HG03442 (cell line): ENCODE measurements at regions not wholly inside any gene's neighbourhood (a gene's known extent, or its start where the extent isn't known, plus 50 kb on each side); places are given as distances from the start of the nearest gene placed in this dataset.

Experiments
- ATAC-seq: cut with Tn5 transposase; IDR thresholded peaks from one replicate; pipeline ENCODE4 v1.9.1; 2021; ENCODE audit warnings: mild to moderate bottlenecking, moderate library complexity; ENCODE audit not compliant: unreplicated experiment

DNA sequence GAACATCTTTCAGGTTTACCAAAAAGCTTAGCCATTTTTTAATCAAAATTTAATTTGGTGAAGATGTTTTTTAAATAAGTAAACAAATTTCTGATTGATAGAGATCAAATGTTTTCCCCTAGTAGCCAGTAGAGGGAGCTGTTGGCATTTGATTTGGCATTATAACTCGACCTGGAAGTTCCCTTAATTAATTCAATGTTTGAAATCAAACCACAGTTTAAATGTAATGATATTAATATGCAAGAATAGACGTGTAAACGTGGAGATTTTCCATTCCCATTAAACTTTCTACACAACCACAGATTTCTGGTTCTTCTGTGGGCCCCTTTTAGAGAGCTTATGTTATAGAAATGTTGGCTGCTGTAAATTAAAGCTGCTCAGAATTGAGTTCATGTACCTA lies 148.1 kb upstream of the MPDZ start:
- no peak for ATAC-seq

- ATAC-seq: no peak
These were observed 147.1 kb upstream of the MPDZ start for GRCh38 chr9:13426606-13427005.

DNA sequence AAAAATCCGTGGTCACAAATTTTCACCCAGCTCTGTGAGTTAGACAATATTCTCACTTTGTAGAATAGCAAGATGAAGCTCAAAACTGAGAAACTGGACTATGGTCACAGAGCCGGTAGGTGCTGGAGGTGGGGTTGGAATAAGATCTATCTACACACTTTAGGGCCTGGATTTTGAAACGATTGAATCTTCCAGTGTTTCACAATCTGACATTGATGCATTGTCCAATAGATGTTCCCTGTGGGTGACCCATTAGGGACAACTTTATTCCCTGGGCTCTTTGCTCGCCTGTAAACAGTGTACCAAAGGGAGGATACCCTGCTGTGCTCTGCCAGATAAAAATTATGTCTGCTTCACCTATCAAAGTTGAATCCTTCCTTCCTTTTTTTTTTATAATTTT lies 145.4 kb upstream of the MPDZ start:
- ATAC-seq: no peak

- no peak for ATAC-seq
These were observed 144.7 kb upstream of the MPDZ start for GRCh38 chr9:13424204-13424603.

- ATAC-seq: no peak
These were observed 134.9 kb upstream of the MPDZ start for GRCh38 chr9:13414349-13414748.

GRCh38 chr9:13412331-13412730 lies 132.8 kb upstream of the MPDZ start:
- ATAC-seq: no peak

DNA sequence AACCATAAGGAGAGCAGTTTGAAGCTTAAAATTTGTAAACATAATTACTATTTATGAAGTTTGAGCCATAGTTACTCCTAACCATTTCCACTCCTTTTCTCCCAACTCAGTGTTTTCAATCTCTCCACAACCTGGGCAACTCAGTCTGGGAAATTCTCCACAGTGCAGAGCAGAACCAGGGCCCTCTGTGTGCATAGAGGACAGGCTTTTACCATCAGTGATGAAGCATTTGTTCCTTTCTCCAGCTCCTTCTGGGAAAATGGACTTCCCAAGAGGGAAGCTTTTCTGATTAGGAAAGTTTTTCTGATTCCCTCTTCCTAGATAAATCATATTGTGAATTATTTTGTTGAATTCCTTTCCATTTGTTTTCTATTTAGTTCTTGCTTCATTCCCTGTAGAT lies 132.3 kb upstream of the MPDZ start:
- ATAC-seq: no peak

GRCh38 chr9:13410566-13411031 lies 131.1 kb upstream of the MPDZ start:
- ATAC-seq: no peak

GRCh38 chr9:13397661-13398060 lies 118.2 kb upstream of the MPDZ start:
- ATAC-seq: no peak

DNA sequence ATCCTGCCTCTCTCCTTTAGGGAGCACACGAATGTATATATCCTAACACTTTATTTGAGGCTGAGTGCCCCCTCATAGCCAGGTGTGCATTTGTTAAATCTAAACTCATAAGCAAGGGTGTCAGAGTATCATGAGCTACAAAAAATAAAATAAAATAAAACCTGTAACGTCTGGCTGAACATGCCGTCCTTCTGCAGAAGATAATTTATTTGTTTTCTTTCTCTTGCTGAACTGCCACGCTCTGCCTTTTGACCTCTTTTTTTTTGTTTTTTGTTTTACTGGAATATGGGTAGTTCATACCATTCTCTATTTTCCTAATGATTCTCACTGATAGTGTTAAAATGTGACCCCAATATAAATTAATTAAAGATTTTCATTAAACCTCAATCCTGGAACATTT lies 117.7 kb upstream of the MPDZ start:
- ATAC-seq: no peak

DNA sequence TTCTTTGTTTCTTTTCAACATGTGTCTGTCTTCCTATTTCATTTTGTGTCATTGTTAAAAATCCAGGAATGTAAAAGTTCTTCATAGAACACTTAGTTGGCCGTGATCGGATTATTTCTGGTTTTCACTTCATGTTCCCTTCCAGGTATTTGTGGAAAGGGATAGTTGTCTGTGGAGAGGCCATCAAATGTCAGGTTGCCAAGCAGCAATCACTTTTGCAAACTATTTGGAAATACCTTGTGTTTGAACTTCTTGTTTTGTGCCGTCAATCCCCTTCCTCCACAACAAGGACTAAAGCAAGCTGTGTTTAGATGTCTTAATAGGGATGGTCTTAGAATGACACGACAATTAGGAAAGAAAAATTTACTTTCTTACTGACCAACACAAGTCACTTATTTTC lies 116.9 kb upstream of the MPDZ start:
- no peak for ATAC-seq

GRCh38 chr9:13395156-13395555 lies 115.7 kb upstream of the MPDZ start:
- no peak for ATAC-seq

- ATAC-seq: no peak
These were observed 108.7 kb upstream of the MPDZ start for GRCh38 chr9:13388157-13388556.

GRCh38 chr9:13387734-13388067 lies 108.2 kb upstream of the MPDZ start:
- ATAC-seq: no peak

DNA sequence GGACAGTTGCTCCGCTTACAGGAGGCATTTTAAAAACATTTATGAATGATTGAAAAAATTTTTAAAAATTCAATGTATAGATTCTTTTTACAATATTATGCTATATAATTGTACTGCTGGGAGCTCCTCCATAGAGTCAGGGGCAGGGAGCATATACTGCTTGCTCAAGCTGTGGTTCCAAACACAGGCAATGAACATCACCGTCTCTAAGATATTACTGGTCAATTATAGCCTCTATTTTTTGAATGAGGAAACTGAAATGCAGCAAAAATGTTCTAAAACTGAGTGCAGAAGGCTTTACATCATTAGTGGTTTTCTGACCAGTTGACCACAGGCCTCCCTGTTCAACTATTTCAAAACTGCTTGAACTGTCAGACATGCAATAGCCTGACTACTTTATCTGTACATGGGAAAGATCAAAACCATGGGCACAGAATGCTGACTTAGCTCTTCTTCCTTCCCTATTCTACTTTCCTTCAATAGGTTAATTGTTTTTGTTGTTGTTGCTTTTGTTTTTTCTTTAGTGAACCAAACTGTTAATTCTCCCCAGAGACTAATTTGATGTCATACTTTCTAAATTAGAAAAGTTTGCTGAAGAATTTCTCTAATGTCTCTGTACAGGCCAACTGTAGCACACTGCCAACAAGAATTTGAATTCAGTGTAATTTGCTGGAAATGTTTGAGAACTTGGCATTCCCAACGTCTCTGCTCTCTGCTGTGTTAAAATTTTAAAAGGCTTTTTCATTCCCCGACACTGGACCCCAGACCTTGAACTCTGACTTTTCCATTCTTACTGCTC lies 107.6 kb upstream of the MPDZ start:
- ATAC-seq: no peak

DNA sequence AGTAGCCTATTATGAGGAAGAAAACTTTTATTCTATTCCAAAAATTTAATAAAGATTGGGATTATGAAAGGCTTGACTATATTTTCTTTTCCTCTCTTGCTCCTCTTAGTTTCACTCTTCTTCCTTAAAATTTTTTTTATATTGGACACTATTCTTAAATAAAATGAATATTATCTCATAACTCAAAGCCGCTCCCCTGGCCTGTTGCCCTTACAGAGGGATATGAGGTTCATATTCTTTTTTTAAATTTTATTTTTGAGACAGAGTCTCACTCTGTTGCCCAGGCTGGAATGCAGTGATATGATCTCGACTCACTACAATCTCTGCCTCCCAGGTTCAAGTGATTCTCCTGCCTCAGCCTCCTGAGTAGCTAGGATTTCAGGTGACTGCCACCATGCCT lies 106.8 kb upstream of the MPDZ start:
- ATAC-seq: no peak

DNA sequence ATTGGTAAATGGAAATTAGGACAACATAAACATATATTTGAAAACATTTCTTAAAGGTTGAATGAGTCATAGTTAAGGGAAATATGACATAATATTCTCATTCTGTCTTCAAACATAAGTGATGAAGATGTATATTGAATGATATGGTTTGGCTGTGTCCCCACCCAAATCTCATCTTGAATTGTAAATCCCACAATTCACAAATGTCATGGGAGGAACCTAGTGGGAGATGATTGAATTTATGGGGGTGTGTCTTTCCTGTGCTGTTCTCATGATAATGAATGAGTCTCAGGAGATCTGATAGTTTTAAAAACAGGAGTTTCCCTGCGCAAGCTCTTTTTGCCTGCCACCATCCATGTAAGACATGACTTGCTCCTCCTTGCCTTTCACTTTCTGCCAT lies 104.4 kb upstream of the MPDZ start:
- no peak for ATAC-seq

DNA sequence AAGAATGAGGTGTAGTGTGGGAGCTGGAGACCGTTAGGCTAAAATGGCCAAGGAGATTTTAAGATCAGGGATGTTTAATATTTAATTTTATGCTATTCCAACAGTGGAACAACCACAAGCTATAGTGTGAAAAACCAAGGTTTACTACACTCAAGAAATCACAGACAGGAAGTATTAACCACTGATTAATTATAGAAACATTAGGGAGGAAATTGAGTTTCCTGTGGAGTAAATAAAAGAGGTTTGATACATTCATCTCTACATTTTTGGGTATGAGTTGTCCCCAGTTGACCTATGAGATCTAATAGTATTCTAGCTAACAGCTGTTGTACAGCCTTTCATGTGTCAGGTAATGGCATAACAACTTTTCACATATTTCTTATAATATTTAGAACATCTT lies 103.7 kb upstream of the MPDZ start:
- no peak for ATAC-seq

- ATAC-seq: no peak
These were observed 103.1 kb upstream of the MPDZ start for GRCh38 chr9:13382595-13382994.

DNA sequence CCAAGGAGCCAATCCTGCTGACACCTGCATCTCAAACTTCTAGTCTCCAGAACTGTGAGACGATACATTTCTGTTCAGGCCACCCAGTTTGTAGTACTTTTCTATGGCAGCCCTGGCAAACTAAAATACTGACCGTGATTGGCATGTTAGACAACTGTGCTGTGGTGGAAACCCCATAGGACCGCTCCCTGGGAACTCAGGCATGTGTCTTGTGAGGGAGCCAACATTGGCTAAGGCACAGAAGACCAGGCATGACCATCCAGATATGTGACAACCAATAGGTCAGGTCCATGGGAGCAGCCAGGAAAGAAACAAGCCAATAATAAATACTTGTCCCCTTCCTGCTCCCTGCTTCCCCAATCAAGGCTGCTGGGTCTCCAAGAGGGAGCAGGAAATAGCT lies 101.4 kb upstream of the MPDZ start:
- no peak for ATAC-seq

DNA sequence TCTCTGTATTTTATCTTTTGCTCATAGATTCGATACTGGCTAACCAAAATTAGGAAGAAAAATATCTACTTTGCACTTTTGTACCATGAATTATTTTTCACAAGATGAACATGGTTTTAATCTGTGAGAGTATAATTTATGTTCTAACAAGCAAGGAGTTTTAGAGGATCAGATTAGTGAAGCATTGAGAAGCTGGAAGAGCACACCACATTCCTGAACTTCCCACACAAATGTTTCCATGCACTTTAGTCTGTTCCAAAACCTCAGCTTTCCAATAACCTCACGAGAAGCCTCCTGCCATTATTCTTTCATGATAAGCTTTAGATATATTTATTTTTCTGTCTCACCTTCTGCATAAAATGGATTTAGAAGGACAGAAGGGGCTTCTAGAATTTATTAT lies 98.7 kb upstream of the MPDZ start:
- ATAC-seq: no peak

GRCh38 chr9:13377171-13377925 lies 97.9 kb upstream of the MPDZ start:
- no peak for ATAC-seq

- no peak for ATAC-seq
These were observed 93.0 kb upstream of the MPDZ start for GRCh38 chr9:13372510-13372909.
